NCI-H748 (cell line): ENCODE measurements at regions not wholly inside any gene's neighbourhood (a gene's known extent, or its start where the extent isn't known, plus 50 kb on each side); places are given as distances from the start of the nearest gene placed in this dataset.
A peak's percentile ranks its signal among the peaks of the same experiment; 100 is the strongest.

Experiments
- DNase-seq: peaks from one replicate; lab custom pipeline; 2025; ENCODE audit not compliant: unreplicated experiment; lab: John Stamatoyannopoulos, UW

DNA sequence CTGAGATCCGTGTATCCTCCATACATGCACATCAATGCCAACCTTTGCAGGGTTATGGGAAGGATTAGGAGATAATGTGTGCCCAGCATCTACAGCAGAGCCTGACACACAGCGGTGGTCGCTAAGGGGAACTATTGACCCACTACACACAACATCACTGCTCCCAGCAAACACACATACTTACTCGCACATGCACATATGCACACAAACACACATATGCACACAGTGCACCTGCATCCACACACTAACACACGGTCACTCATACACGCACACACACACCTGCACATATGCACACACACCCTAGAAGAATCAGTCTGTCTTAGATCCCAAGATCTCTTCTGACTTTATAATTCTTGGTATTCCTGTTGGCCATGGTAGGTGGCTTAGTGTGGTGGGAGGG is 118.3 kb downstream of the GYPC start:
- no peak for DNase-seq

DNA sequence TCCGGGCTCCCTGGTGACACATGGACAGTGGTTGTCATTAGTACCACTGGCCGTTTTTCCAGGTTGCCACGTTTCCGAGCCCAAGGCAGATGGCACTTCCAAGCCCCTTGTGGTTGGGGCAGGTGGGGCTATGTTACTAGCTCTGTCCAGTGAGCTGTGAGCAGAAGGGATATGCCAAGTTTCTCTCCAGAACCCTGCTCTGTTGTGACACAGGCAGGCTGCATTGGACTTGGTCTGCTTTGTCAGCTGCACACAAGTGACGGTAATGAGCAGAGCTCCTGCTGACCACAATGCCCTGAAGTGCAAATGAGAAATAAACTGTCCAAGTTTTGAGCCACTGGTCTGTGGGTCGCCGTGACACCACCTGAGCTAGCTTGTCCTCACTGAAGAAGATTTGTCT is 118.8 kb downstream of the GYPC start:
- no peak for DNase-seq

DNA sequence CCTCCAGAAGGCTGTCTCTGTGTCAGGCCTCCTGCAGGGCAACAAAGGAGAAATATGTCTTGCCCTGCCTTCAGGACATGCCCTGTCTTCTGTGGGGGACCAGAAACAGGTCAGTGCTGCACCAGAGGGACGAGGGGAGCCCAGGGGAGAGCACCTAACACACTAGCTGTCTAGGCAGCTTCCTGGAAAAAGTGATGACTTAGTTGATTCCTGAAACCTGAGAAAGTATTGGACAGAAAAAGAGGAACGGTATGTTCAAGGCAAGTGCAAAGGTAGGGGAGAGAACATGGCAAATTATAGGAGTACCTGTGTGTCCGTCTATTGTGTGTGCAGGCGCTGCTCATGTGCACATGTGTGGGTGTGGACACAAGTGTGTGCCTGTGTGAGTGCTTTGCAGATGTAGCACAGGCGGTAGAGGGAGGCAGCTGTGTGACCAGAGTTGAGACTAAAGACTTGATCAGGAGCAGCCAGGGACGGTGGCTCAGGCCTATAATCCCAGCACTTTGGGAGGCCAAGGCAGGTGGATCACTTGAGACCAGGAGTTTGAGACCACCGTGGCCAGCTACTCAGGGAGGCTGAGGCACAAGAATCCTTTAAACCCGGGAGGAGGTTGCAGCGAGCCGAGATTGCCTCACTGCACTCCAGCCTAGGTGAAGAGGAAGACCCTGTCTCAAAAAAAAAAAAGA is 119.5 kb downstream of the GYPC start:
- no peak for DNase-seq

DNA sequence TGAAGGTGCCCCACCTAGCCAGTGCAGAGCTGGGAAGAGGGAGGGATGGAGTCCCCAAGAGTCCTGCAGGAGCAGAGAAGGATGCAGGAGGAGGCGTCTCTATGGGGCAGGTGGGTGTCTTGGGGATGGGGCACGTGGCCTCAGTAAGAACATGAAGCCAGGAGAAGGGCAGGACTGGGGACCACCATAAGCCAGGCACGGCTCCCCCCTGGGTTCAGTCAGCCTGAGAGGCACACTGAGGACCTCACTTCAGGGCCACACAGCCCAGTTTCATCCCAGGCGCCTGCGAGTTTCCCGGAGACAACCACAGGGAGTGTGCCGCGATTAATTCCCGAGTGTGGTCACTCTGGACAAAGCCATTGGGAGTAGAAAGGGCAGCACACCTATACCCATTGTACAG is 120.3 kb downstream of the GYPC start:
- peak; percentile 49 for DNase-seq

DNA sequence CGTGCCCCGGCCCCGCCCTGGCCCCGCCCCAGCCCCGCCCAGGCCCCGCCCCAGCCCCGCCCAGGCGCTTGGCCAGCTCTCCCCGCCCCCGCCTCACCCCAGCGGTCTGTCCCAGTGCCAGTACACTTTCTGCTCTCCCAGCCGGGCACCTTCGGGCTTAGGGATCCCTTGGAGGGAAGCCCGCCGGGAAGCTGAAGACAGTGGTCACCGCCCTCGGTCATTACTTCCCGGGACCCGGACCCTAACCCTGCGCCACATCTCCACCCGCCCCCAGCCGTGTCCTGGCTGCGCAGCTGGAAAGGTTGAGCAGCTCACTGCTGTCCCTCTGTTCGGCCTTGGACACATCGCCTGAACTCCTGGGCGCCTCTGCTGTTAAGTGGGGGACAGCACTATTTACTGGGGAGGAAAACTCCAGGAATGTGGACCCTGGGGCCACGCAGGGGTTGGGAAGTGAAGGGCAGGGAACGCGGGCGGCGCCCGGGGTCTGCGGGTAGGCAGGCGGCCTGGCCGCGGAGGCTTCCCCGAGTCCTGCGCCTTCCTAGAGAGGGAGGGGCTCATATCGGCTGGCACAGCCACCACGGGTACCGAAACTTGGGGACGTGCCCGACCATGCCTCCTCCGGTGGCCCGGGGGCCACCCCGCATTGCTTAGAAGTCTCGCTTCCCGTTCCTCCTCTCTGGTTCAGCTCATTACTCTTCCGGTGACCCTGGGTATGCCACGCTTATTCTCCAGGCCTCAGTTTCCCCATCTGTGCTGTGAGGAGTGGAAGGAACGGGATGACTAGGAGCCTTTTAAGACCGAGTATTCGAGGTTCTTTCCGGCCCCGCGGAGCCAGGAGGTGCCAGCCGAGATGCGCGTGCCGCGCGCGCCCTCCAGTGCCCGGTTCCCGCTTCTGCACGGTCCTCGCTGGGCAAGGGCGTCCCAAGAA is 121.0 kb downstream of the GYPC start:
- peak; percentile 79 for DNase-seq

DNA sequence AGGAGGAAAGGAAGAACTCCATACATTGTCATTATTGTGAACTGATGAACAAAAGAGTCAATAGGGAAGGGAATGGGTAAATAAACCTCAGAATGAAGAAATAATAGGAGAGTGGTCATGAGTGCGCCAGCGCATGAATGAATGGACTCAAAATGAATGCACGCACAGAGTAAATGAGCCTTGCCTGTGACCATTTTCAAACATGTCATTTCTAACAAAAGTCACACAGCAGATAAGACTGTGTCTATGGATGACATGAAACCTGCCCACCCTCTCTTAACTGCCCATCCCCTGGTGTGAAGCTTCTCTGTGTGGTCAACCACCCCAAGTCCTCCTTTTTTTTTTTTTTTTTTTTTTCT is 121.1 kb upstream of the TEX51 start:
- DNase-seq, result no peak

DNA sequence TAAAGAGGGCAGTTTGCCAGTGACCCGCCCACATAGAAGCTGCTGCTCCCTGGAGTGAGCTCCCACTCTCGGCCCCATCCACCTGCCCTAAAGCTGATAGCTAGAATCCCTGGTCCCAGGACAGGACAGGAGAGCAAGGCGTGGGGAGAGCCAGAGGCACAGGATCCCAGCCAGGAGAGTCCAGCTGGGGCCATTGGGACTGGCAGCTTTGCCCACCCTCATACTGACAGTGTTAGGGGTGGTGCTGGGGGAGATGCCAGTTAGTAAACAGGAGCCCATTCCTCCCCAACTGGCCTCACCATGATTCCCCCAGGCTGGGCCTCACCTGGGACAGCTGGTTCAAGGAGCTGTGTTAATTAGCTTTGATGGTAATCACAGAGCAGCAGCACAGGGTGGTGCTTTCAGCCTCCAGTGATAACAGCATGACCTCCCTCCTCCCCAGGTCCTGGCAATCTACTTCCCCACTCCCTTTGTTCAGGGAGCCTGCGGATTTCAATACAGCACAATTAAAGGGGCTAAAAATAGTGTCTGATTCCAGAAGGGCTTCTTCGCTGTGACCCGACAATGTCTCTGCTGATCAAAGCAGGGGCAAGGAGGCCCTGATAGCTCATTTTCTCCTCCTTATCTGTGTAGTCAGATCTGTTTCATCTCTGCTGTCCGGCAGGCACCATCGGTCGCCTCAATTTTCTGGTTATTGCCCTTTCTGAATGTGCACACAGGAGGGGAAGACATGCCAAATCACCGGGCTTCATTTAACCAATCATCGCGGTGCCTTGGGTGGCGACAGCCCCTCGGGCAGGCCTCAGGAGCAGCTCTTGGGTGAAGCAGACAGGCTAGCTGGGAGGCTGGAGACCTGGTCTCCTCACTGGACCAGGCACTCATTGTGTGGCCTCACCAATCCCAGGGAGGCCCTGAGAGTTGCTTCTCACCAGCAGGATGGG is 119.9 kb upstream of the TEX51 start:
- peak; percentile 29 for DNase-seq

DNA sequence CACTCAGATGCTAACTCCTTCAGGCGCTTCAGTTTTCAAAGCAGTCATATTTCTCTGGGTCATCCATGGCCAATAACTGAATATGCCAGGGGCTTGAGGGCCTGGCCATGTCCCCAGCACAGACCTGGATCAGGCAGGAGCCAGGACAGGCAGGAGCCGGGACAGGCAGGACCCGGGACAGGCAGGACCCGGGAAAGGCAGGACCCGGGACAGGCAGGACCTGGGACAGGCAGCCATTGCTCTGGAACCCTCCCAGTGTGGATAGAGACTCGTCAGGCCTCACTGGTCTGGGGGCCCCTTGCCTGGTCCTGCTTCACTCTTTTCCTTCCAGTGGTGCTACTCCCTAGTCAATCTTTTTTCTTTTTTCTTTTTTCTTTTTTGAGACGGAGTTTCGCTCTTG is 117.5 kb upstream of the TEX51 start:
- DNase-seq, result no peak

DNA sequence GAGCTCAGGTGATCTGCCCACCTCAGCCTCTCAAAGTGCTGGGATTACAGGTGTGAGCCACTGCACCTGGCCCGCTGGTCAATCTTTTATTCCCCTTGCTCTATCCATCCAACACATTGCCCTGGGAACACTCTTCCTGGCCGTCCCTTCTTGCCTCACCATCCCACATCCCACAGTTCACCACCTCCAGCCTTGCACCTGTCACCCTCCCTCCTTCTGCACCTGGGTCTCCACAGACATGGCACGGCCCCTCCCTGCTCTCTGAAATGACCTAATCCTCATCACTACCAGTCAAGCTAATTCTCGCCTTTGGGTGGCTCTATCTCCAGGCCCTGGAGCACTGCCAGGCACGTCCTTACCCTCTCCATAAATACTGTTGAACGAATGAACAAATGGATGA is 116.9 kb upstream of the TEX51 start:
- DNase-seq, result no peak

DNA sequence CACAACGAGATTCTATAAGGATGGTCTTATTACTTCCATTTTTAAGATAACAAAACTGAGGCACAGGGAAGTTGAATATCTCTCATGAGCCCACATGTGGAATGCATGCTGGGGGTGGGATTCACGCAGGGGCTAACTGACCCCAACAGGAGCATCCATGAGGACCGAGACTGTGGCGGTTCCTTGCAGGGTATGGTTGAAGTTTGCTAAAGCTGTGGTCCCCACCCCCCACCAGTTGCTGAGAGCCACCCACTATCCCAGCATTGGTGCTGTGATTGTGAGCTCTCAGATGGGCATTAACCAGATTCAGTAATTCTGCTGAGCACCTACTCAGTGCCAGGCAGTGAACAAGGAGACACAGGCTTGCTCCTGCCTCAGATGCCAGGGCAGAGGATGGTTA is 116.0 kb upstream of the TEX51 start:
- DNase-seq, result no peak

DNA sequence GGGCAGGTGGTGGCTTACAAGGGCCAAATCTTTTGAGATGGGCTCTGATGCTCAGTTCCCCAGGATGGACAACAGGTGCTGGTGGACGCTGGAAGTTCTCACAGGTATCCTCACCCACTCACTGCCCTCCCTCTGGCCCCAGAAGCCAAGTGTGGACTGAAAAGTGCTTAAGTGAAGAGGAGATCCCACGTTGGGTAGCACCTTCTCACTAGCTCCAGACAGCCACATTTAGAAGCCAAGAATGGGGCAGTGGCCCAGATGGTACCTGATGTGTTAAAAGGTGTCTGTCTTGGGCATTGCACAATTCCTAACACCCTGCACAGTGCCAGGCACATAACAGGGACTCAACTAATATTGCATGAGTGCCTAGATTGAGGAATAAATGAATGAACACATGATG is 115.3 kb upstream of the TEX51 start:
- no peak for DNase-seq

DNA sequence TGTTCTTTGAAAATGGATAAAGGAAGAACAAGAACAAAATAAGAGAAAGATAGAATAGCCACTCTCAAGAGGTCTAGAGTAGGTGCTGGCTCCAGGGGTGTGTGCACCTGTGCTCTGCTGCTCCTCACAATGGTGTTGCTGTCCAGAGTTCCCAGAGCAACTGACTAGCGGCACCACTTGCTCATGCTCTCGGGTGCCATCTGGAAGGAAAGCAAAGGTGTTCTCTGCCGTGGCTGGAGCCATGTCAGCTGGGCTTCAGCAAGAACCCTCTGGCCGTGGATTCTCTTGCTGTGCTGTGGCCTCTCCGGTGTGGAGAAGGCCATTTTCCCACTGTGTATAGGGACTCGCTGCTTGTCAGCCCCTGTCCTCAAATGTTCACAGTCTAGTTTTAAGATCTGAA is 114.6 kb upstream of the TEX51 start:
- DNase-seq, result no peak

DNA sequence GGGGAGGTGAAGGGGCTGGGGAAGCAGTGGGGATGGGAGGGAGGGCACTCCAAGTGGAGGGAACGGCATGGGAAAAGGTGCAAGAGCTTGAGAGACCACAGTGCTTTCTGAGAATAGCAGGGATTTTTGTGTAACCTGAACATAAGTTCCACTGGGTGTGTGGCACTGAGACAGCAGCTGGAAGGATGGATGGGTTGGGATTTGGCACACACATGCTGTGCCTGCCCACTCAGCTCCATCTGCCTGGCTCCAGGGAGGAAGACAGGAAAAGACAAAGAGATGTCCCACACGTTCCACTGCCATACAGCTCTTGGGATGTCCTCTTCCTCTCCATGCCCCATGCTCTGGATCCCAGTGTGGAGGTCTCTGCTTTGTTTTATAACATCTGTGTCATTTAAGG is 114.1 kb upstream of the TEX51 start:
- no peak for DNase-seq

DNA sequence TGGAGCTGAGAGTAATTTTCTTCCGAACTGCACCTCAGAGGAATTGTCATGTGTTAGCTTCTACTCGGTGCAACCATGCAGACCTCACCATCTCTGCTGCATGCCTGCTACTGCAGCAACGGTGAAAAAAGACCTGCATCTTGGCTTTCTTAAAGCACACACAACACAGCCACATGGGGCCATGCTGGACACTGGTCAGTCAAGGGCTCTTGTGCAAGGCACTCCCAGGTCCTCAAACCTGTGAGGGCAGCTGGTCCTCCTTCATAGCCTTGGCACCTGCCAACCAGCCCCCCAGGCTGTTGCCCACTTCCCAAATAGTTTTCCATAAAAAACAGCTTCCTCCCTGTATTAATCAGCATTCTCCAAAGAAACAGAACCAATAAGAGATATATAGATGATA is 113.5 kb upstream of the TEX51 start:
- no peak for DNase-seq

DNA sequence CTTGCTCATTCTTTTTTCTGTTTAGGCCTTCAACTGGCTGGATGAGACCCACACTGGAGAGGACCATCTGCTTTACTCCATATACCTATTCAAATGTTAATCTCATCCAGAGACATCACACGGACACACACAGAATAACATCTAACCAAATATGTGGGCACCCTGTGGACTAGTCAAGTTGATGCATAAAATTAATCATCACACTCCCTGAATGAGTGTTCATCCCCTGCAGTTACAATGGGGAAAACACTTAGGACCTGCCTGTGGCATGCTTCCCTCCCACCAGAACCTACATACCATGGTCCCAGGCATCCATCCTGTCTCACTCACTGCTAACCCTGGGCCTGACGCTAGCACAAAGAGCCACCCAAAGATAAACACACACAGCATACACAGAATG is 112.8 kb upstream of the TEX51 start:
- DNase-seq, result no peak

DNA sequence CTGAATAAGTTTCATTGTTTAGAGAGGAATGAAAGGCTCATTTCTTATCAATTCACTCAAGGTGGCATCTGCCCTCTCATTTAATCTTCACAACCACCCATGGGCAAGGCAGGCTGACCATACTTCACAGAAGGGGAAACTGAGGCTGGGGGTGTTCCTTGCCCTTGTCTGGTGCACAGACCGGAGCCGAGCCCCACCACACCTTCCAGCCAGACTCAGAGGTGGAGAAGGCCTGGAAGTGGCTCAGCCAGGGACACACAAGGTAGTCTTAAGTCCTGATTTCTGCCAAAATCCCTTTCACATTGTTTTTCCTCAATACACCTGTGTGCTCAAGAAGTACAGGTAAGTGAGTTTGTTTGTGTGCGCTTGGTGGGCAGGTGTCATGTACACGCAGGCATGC is 111.9 kb upstream of the TEX51 start:
- no peak for DNase-seq

DNA sequence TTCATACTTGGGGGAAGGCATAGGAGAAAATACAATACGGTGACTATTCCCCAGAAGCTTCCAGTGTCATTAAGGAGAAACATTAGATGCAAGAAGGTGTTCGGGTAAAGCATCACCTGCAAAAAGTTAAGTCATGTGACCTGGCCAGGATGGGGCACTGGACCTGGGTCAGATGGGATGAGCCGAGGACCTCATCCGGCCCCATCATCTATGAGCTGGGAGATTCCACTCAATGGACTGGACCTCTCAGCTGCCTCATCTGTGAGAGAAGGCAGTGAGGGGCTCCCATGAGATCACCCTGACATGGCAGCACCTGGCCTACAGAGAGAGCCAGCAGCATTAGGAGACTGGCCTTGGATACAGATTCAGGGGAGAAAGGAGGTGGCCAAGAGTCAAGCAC is 111.4 kb upstream of the TEX51 start:
- no peak for DNase-seq

DNA sequence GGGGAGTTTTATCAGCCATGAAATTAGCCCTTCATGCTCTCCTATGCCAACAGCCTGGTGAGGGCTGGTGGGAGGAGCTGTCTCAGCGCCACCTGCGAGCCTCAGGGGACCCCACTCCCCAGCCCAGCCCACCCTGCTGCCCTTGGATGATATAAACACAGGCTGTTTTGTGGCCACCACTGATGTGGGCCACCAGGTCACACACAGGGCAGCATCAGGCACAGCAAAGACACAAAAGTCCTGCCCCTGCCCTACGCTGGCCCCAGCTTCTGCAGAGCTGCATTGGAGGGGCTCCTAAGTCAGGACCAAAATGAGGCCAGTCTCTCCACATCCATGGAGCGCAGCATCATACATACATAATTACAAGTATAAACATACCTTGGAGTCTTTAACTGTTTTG is 110.6 kb upstream of the TEX51 start:
- no peak for DNase-seq

DNA sequence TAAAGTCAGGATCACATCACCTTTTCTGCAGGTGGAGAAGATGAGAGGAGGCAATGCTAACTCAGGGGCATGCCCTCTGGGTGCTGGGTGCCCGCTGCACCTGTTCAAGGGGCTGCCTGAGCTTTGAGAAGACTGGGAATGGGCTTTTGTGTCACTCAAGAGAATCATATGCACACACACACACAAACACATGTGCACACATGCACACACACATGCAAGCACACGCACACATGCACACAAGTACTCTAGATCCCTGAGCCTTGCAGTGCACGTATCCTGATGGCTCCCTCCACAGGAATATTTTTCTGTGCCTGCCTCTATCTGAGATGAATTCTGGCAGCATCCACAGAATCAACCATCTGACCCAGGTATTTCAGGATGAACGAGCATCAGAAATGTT is 110.0 kb upstream of the TEX51 start:
- DNase-seq, result no peak

DNA sequence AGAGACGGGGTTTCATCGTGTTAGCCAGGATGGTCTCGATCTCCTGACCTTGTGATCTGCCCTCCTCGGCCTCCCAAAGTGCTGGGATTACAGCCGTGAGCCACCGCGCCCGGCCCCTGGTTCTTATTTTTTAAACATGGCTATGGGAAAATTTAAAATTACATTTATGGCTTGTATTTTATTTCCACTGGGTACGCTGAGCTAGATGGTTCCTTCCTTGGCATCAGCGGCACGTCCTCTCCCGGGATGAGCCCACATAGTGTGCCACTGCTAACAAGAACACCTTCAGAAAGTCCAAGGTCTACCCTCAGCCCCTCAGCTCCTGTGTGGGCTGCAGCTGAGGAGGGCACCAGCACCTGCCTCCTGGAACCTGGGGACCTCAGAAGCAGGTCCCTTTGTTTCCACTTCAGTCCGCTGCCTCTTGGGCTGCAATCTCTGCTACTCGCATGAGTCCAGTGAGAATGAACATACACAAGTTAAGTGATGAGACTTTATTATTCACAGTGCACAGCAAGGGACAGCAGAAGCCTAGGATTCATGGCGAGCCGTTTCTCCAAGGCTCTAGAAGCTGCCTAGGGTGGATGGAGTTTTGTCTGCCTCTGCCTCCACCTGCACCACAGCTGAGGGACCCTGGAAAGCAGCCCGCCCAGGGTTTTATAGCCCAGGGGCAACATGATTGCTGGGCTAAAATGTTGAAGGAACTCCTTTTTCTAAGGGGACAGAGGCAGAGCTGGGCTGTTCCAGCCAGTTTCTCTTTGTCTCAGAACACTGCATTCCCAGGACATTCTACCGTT is 107.5 kb upstream of the TEX51 start:
- no peak for DNase-seq

DNA sequence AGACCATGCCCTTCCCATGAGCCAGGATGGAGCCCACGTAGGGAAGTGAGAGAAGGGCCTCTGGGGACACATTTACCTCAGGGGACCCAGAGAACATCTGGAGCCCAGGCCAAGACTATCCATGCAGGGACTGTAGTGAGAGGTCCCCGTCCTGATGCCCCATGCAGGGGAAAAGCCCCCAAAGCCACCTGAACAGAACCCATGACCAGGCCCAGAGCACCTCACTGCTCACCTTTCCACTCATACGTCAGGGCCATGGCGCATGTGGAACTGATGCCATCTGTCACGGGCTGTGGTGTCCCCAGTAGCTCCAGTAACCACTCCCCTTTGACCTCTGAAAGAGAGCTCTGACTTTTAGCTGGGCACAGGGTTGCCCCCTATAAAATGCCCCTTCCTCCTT is 106.5 kb upstream of the TEX51 start:
- no peak for DNase-seq
